K562 (cell line): ENCODE measurements at regions not wholly inside any gene's neighbourhood (a gene's known extent, or its start where the extent isn't known, plus 50 kb on each side); places are given as distances from the start of the nearest gene placed in this dataset.

Experiments used
- ATAC-seq: fragments of 200-7000 bp; cut with Tn5 transposase; 3 replicates; pipeline ENCODE4 v1.9.1; 2020; ENCODE audit warnings: moderate library complexity
- BruUV-seq: library from RNA; stranded (reverse); fragments of 400-500 nt; replicated peaks from 2 replicates; lab custom pipeline; 2021; lab: Mats Ljungman, UMichigan
- CTCF ChIA-PET: fragments of 300-600 bp; formaldehyde crosslinking; extraction: SDS; loops from one replicate; lab custom pipeline; 2021; ENCODE audit warnings: low intra/inter-chr PET ratio; lab: Yijun Ruan, JAX
- POLR2A ChIA-PET: fragments of 300-600, 350-650 bp; sonication (Branson Sonifier 250); formaldehyde crosslinking; extraction: SDS; loops from one replicate; lab custom pipeline; 2021; ENCODE audit warnings: antibody characterized with exemption, inconsistent platforms; lab: Yijun Ruan, JAX
- DNase-seq, 4 experiments: peaks; one replicate each; pipeline versions ENCODE4 v3.0.0 to v3.0.0-alpha.2; 2011 to 2018; ENCODE audit warnings: low spot score in 3 of 4, mixed read lengths in 3 of 4; ENCODE audit errors: extremely low read depth in 1 of 4
- FAIRE-seq: peaks from 2 replicates; lab custom pipeline; 2011; peaks lifted over from hg19 to GRCh38; lab: Jason Lieb, UNC
- H2AFZ ChIP-seq: 2 replicates; pipeline ENCODE4 v1.6.0; 2011; ENCODE audit warnings: low read depth, low read length, control low read depth, inconsistent platforms
- H3K27ac ChIP-seq: fragments of 200-600 bp; 3 replicates; pipeline ENCODE4 v1.8.0; 2011; ENCODE audit warnings: low read depth, mild to moderate bottlenecking, control low read depth, inconsistent platforms, low read length, moderate library complexity, mixed read lengths; ENCODE audit errors: extremely low read depth
- H3K27me3 ChIP-seq, 2 experiments: fragments of 300-600 bp in 1 of 2; 2 replicates in 1 of 2; 3 replicates in 1 of 2; pipeline versions ENCODE4 v1.6.0 to v1.8.0; 2011; ENCODE audit warnings: inconsistent platforms in 2 of 2, low read length in 2 of 2, mild to moderate bottlenecking in 1 of 2, mixed read lengths in 1 of 2, moderate library complexity in 1 of 2; ENCODE audit not compliant: control insufficient read depth in 2 of 2, insufficient read depth in 2 of 2
- H3K36me3 ChIP-seq: fragments of 300-600 bp; 3 replicates; pipeline ENCODE4 v1.8.0; 2011; ENCODE audit warnings: mild to moderate bottlenecking, low read length, inconsistent platforms; ENCODE audit not compliant: control insufficient read depth, insufficient read depth
- H3K4me1 ChIP-seq, 2 experiments: fragments of 200-600 bp in 1 of 2; replicated peaks in 1 of 2; 2 replicates in 1 of 2; 3 replicates in 1 of 2; pipeline versions ENCODE4 v1.5.1 to v1.8.0; 2011; ENCODE audit warnings: inconsistent platforms in 2 of 2, low read length in 2 of 2, mild to moderate bottlenecking in 1 of 2, mixed read lengths in 1 of 2, moderate library complexity in 1 of 2; ENCODE audit not compliant: control insufficient read depth in 2 of 2, insufficient read depth in 2 of 2
- H3K4me2 ChIP-seq: 2 replicates; pipeline ENCODE4 v1.6.1; 2011; ENCODE audit warnings: low read length, control low read depth, inconsistent platforms, mixed read lengths; ENCODE audit not compliant: insufficient read depth
- H3K4me3 ChIP-seq: fragments of 200-600 bp; sonication (generic), shearing (Covaris generic); 2 replicates; pipeline ENCODE4 v1.5.1; 2016; ENCODE audit warnings: control low read depth, inconsistent platforms
- H3K79me2 ChIP-seq: fragments of 200-600 bp; 3 replicates; pipeline ENCODE4 v1.8.0; 2011; ENCODE audit warnings: low read length, inconsistent platforms; ENCODE audit not compliant: control insufficient read depth, insufficient read depth
- H3K9ac ChIP-seq, 2 experiments: 2 replicates each; pipeline versions ENCODE4 v1.6.0 to v1.6.1; 2011; ENCODE audit warnings: low read depth in 2 of 2, low read length in 2 of 2, control low read depth in 1 of 2, inconsistent platforms in 1 of 2, mild to moderate bottlenecking in 1 of 2, mixed read lengths in 1 of 2; ENCODE audit not compliant: insufficient read depth in 1 of 2
- H3K9me1 ChIP-seq: one replicate; pipeline ENCODE4 v1.6.0; 2011; ENCODE audit warnings: inconsistent platforms, mild to moderate bottlenecking, low read length, moderate library complexity; ENCODE audit not compliant: control insufficient read depth, insufficient read depth
- H3K9me3 ChIP-seq: replicated peaks from 2 replicates; pipeline ENCODE4 v1.5.1; 2011; ENCODE audit warnings: low read depth, low read length, inconsistent platforms; ENCODE audit not compliant: control insufficient read depth, insufficient read depth
- H4K20me1 ChIP-seq: replicated peaks from 2 replicates; pipeline ENCODE4 v1.6.1; 2011; ENCODE audit warnings: low read length, inconsistent platforms, mixed read lengths; ENCODE audit not compliant: control insufficient read depth, insufficient read depth
- ASH1L ChIP-seq: fragments of 450-650 bp; IDR thresholded peaks from 2 replicates; pipeline ENCODE4 v1.6.1; 2018; ENCODE audit warnings: borderline replicate concordance, mild to moderate bottlenecking, low read depth; ENCODE audit not compliant: partially characterized antibody
- BRF1 ChIP-seq: IDR thresholded peaks from 3 replicates; pipeline ENCODE4 v1.6.1; 2011; ENCODE audit warnings: borderline replicate concordance, mild to moderate bottlenecking; ENCODE audit not compliant: insufficient read length; ENCODE audit errors: extremely low read depth
- RBM25 ChIP-seq: fragments of 200-400 bp; formaldehyde crosslinking; IDR thresholded peaks from 2 replicates; pipeline ENCODE4 v1.6.1; 2018; ENCODE audit warnings: low read length, low read depth, moderate library complexity; ENCODE audit not compliant: severe bottlenecking
- SMARCE1 ChIP-seq: fragments of 450-650 bp; IDR thresholded peaks from 2 replicates; pipeline ENCODE4 v1.7.1; 2016; ENCODE audit warnings: mild to moderate bottlenecking
- ZNF140 ChIP-seq: fragments of 250-450 bp; sonication (Bioruptor Pico); IDR thresholded peaks from 2 replicates; pipeline ENCODE4 v1.8.0; 2021; ENCODE audit warnings: moderate library complexity, mild to moderate bottlenecking, inconsistent platforms
- ZNF146 ChIP-seq: IDR thresholded peaks from one replicate; pipeline ENCODE4 v1.6.1; 2018; ENCODE audit warnings: missing compliant biosample characterization; ENCODE audit not compliant: unreplicated experiment
- WGBS: fragments of 100-300 bp; shearing (Covaris generic); methylation state at CpG from one replicate; pipeline ENCODE4 v1.1.6; 2016; ENCODE audit warnings: low coverage, mixed read lengths; ENCODE audit not compliant: insufficient coverage; ENCODE audit errors: missing lambda C conversion rate; 5-methylcytosine and 5-hydroxymethylcytosine counted together
- in situ Hi-C: fragments of 300-500 bp; cut with MboI; formaldehyde crosslinking; loops from 4 replicates; pipeline ENCODE4 v1.15.0; 2018; ENCODE audit warnings: inconsistent platforms, mixed read lengths
- intact Hi-C: fragments of 100-400 bp; cut with micrococcal nuclease; formaldehyde crosslinking; loops from 2 replicates; pipeline ENCODE4 v1.14.2; 2022
- TF ChIP-seq, protein P1 (sequence below): fragments of 450-650 bp; IDR thresholded peaks from 2 replicates; pipeline ENCODE4 v1.6.1; 2016; ENCODE audit warnings: low read depth, mild to moderate bottlenecking, moderate library complexity
- TF ChIP-seq, protein P2 (sequence below): sonication (generic); formaldehyde crosslinking; IDR thresholded peaks from 2 replicates; pipeline ENCODE4 v1.8.0; 2022; ENCODE audit warnings: mild to moderate bottlenecking, missing genetic modification reagents

DNA sequence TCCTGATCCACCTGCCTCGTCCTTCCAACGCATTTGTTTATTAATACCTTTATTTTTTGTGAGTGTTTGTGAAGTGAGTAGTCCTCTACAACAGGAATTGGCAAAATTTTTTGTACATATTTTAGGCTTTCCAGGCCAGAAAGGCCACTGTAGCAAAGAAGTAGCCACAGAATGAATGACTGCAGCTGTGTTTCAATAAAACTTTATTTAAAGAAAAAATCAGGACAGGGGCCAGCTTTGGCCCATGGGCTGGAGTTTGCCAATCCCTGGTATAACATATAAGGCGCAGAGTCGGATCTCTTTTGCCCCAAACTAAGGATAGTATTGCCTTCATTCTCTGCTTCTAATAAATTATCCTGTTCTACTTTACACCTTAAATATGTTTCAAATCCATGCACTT is 198.0 kb upstream of the COX10 start (continued):
- TF ChIP-seq, protein P1, sequence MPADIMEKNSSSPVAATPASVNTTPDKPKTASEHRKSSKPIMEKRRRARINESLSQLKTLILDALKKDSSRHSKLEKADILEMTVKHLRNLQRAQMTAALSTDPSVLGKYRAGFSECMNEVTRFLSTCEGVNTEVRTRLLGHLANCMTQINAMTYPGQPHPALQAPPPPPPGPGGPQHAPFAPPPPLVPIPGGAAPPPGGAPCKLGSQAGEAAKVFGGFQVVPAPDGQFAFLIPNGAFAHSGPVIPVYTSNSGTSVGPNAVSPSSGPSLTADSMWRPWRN = no peak

DNA sequence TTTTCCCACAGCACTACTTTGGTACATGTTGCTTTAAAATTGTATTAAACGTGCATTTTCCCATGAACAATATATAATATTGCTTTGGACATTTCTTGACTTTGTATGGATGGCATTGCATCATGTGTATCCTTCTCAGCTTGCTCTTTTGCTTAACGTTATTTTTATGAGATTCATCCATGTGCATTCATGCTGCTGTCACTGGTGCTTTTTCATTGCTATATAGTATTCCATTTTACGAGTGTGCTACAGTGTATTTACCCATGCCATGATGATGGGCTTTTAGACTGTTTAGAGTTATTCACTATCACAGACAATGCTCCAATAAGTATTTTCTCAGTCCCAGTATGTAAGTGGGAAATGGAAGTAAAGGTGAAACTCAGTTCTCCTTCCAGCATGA is 195.2 kb upstream of the COX10 start:
- Histone ChIP-seq H3K4me2 (no peak overlapping the region), H3K9me1 (no peaks in the 10 kb centered on the region), H3K36me3 (no peaks in the 10 kb centered on the region), H3K27me3 (no peaks in the 10 kb centered on the region; a peak in 3 of 5 replicates), H3K4me1 (no peaks in the 10 kb centered on the region), H3K4me3 (no peak overlapping the region), H3K79me2 (no peaks in the 10 kb centered on the region), H3K9ac (no peak overlapping the region), H3K9me3 (no peaks in the 10 kb centered on the region), H4K20me1 (no peaks in the 10 kb centered on the region), H2AFZ (no peak overlapping the region)
- in situ Hi-C loops (no loop called here), intact Hi-C loops (no loop called here)
- FAIRE-seq (no peak), ATAC-seq (no peak), DNase-seq (no peak)
- CTCF ChIA-PET = no interaction called here
- POLR2A ChIA-PET = no interaction called here
- WGBS = 6% methylated on average over 3 of the region's 3 CpGs
- BruUV-seq = no TSS peak
- TF ChIP-seq ZNF140 (CRISPR knock-in tag) (no peak), SMARCE1 (no peak), RBM25 (peak; percentile 47), ZNF146 (CRISPR knock-in tag) (peak; percentile 63), ASH1L (no peak), BRF1 (no peak)
- TF ChIP-seq, protein P2, sequence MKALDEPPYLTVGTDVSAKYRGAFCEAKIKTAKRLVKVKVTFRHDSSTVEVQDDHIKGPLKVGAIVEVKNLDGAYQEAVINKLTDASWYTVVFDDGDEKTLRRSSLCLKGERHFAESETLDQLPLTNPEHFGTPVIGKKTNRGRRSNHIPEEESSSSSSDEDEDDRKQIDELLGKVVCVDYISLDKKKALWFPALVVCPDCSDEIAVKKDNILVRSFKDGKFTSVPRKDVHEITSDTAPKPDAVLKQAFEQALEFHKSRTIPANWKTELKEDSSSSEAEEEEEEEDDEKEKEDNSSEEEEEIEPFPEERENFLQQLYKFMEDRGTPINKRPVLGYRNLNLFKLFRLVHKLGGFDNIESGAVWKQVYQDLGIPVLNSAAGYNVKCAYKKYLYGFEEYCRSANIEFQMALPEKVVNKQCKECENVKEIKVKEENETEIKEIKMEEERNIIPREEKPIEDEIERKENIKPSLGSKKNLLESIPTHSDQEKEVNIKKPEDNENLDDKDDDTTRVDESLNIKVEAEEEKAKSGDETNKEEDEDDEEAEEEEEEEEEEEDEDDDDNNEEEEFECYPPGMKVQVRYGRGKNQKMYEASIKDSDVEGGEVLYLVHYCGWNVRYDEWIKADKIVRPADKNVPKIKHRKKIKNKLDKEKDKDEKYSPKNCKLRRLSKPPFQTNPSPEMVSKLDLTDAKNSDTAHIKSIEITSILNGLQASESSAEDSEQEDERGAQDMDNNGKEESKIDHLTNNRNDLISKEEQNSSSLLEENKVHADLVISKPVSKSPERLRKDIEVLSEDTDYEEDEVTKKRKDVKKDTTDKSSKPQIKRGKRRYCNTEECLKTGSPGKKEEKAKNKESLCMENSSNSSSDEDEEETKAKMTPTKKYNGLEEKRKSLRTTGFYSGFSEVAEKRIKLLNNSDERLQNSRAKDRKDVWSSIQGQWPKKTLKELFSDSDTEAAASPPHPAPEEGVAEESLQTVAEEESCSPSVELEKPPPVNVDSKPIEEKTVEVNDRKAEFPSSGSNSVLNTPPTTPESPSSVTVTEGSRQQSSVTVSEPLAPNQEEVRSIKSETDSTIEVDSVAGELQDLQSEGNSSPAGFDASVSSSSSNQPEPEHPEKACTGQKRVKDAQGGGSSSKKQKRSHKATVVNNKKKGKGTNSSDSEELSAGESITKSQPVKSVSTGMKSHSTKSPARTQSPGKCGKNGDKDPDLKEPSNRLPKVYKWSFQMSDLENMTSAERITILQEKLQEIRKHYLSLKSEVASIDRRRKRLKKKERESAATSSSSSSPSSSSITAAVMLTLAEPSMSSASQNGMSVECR (CRISPR knock-in tag) = no peak
- TF ChIP-seq, all 486 proteins: peak for 2
- H3K27ac ChIP-seq = no peak overlapping the region
